GM21529 (cell line): ENCODE measurements at regions not wholly inside any gene's neighbourhood (a gene's known extent, or its start where the extent isn't known, plus 50 kb on each side); places are given as distances from the start of the nearest gene placed in this dataset.

ENCODE experiments used
- ATAC-seq: cut with Tn5 transposase; IDR thresholded peaks from one replicate; pipeline ENCODE4 v1.9.1; 2021; ENCODE audit not compliant: unreplicated experiment

GRCh38 chr1:55276671-55277376, 61.7 kb upstream of the USP24 start:
- no peak for ATAC-seq

- no peak for ATAC-seq
These were observed 60.8 kb upstream of the USP24 start for GRCh38 chr1:55275941-55276341.

- no peak for ATAC-seq
These were observed 60.1 kb upstream of the USP24 start for GRCh38 chr1:55275151-55275748.

- no peak for ATAC-seq
These were observed 57.8 kb upstream of the USP24 start for GRCh38 chr1:55272994-55273393.
